Activated CD4-positive, alpha-beta T cell treated with anti-CD3 and anti-CD28 coated beads for 48 hours (primary cell): ENCODE measurements at regions not wholly inside any gene's neighbourhood (a gene's known extent, or its start where the extent isn't known, plus 50 kb on each side); places are given as distances from the start of the nearest gene placed in this dataset.

Experiments used
- DNase-seq: peaks from one replicate; pipeline ENCODE4 v3.0.0-alpha.2; 2020

GRCh38 chr6:119614138-119614537, 264.6 kb upstream of the MAN1A1 start:
- DNase-seq: no peak

GRCh38 chr6:119612911-119613381, 263.4 kb upstream of the MAN1A1 start:
- DNase-seq: no peak

GRCh38 chr6:119612176-119612891, 262.8 kb upstream of the MAN1A1 start:
- no peak for DNase-seq

- no peak for DNase-seq
Observed at GRCh38 chr6:119610754-119611153, 261.2 kb upstream of the MAN1A1 start.

- no peak for DNase-seq
Observed at GRCh38 chr6:119610265-119610664, 260.7 kb upstream of the MAN1A1 start.

- no peak for DNase-seq
Observed at GRCh38 chr6:119609865-119610264, 260.3 kb upstream of the MAN1A1 start.

GRCh38 chr6:119608994-119609393, 259.4 kb upstream of the MAN1A1 start:
- no peak for DNase-seq

GRCh38 chr6:119604124-119604523, 254.6 kb upstream of the MAN1A1 start:
- no peak for DNase-seq

- DNase-seq: no peak
Observed at GRCh38 chr6:119603501-119603900, 253.9 kb upstream of the MAN1A1 start.

GRCh38 chr6:119602215-119603178, 252.9 kb upstream of the MAN1A1 start:
- DNase-seq: no peak

- no peak for DNase-seq
Observed at GRCh38 chr6:119598883-119599282, 249.3 kb upstream of the MAN1A1 start.

GRCh38 chr6:119594907-119595306, 245.3 kb upstream of the MAN1A1 start:
- no peak for DNase-seq

- no peak for DNase-seq
Observed at GRCh38 chr6:119591235-119591634, 241.7 kb upstream of the MAN1A1 start.

- no peak for DNase-seq
Observed at GRCh38 chr6:119590066-119590465, 240.5 kb upstream of the MAN1A1 start.

- no peak for DNase-seq
Observed at GRCh38 chr6:119587537-119587936, 238.0 kb upstream of the MAN1A1 start.

GRCh38 chr6:119586250-119586882, 236.8 kb upstream of the MAN1A1 start:
- DNase-seq: no peak

GRCh38 chr6:119584088-119584487, 234.5 kb upstream of the MAN1A1 start:
- DNase-seq: no peak

- DNase-seq: no peak
Observed at GRCh38 chr6:119581220-119581619, 231.7 kb upstream of the MAN1A1 start.

- no peak for DNase-seq
Observed at GRCh38 chr6:119575721-119576120, 226.2 kb upstream of the MAN1A1 start.

GRCh38 chr6:119568580-119568979, 219.0 kb upstream of the MAN1A1 start:
- no peak for DNase-seq

GRCh38 chr6:119566546-119567260, 217.1 kb upstream of the MAN1A1 start:
- DNase-seq: no peak

GRCh38 chr6:119565893-119566292, 216.3 kb upstream of the MAN1A1 start:
- DNase-seq: no peak

- DNase-seq: no peak
Observed at GRCh38 chr6:119562168-119562567, 212.6 kb upstream of the MAN1A1 start.
